Esophagus muscularis mucosa (tissue), 4 donors: ENCODE measurements at regions not wholly inside any gene's neighbourhood (a gene's known extent, or its start where the extent isn't known, plus 50 kb on each side); places are given as distances from the start of the nearest gene placed in this dataset.

Experiments used
- DNase-seq: peaks from one replicate; pipeline ENCODE4 v3.0.0-alpha.2; 2017; ENCODE audit errors: extremely low spot score
- H3K27ac ChIP-seq, 4 donors: fragments of 200-600 bp; sonication (generic); replicated peaks in 1 of 4; 1 replicate in 3 of 4; 2 replicates in 1 of 4; pipeline ENCODE4 v1.5.1; 2016 to 2019; ENCODE audit warnings: mild to moderate bottlenecking in 1 of 4
- H3K27me3 ChIP-seq, 4 donors: fragments of 200-600 bp; sonication (generic); one replicate each; pipeline versions ENCODE4 v1.5.1 to v1.6.0; 2016 to 2019
- H3K36me3 ChIP-seq, 4 donors: fragments of 200-600 bp; sonication (generic); one replicate each; pipeline ENCODE4 v1.5.1; 2016 to 2019
- H3K4me1 ChIP-seq, 4 donors: fragments of 200-600 bp; sonication (generic); one replicate each; pipeline ENCODE4 v1.5.1; 2016 to 2019
- H3K4me3 ChIP-seq, 4 donors: fragments of 200-600 bp; sonication (generic); 1 replicate in 2 of 4; 2 replicates in 2 of 4; pipeline ENCODE4 v1.5.1; 2016 to 2019; ENCODE audit warnings: mild to moderate bottlenecking in 4 of 4, moderate library complexity in 1 of 4
- H3K9me3 ChIP-seq, 4 donors: fragments of 200-600 bp; sonication (generic); 1 replicate in 3 of 4; 2 replicates in 1 of 4; pipeline ENCODE4 v1.5.1; 2016 to 2019
- EP300 ChIP-seq: sonication (generic); formaldehyde crosslinking; IDR thresholded peaks from one replicate; pipeline ENCODE4 v1.6.1; 2017; ENCODE audit warnings: antibody characterized with exemption
- POLR2A ChIP-seq: fragments of 450-650 bp; IDR thresholded peaks from one replicate; pipeline ENCODE4 v1.6.1; 2017; ENCODE audit warnings: antibody characterized with exemption, moderate library complexity, mild to moderate bottlenecking, low read depth
- POLR2AphosphoS5 ChIP-seq, 2 donors: sonication (generic); formaldehyde crosslinking; IDR thresholded peaks; one replicate each; pipeline ENCODE4 v1.6.1; 2017; ENCODE audit warnings: antibody characterized with exemption in 2 of 2
- WGBS: methylation state at CpG from one replicate; pipeline ENCODE4 v1.1.5; 2018; 5-methylcytosine and 5-hydroxymethylcytosine counted together
- intact Hi-C: fragments of 100-400 bp; cut with DNase I; formaldehyde crosslinking; loops from one replicate; pipeline ENCODE4 v1.15.1; 2023
- TF ChIP-seq, protein P1 (sequence below), 3 experiments: fragments of 200-600 bp in 2 of 3; fragments of 450-650 bp in 1 of 3; sonication (generic) in 2 of 3; IDR thresholded peaks; one replicate each; pipeline ENCODE4 v1.5.1; 2017 to 2019; ENCODE audit warnings: antibody characterized with exemption in 3 of 3, mild to moderate bottlenecking in 2 of 3, moderate library complexity in 1 of 3

- TF ChIP-seq POLR2AphosphoS5 (IDR thresholded peaks at IDR 0.05) (no peak), POLR2A (no peak), EP300 (no peak)
- TF ChIP-seq, protein P1, sequence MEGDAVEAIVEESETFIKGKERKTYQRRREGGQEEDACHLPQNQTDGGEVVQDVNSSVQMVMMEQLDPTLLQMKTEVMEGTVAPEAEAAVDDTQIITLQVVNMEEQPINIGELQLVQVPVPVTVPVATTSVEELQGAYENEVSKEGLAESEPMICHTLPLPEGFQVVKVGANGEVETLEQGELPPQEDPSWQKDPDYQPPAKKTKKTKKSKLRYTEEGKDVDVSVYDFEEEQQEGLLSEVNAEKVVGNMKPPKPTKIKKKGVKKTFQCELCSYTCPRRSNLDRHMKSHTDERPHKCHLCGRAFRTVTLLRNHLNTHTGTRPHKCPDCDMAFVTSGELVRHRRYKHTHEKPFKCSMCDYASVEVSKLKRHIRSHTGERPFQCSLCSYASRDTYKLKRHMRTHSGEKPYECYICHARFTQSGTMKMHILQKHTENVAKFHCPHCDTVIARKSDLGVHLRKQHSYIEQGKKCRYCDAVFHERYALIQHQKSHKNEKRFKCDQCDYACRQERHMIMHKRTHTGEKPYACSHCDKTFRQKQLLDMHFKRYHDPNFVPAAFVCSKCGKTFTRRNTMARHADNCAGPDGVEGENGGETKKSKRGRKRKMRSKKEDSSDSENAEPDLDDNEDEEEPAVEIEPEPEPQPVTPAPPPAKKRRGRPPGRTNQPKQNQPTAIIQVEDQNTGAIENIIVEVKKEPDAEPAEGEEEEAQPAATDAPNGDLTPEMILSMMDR (IDR thresholded peaks at IDR 0.05): no peak
- no peak for DNase-seq
- intact Hi-C loops: no loop called here
- WGBS: 97% methylated on average over 2 of the region's 2 CpGs
- Histone ChIP-seq H3K9me3 (peaks cover 0 to 12% (median 2%) of the 10 kb centered on the region in 4 donors), H3K36me3 (no peaks in the 10 kb centered on the region), H3K27ac (no peak overlapping the region), H3K4me1 (no peaks in the 10 kb centered on the region), H3K4me3 (no peak overlapping the region), H3K27me3 (no peaks in the 10 kb centered on the region)
Measured at GRCh38 chr2:57111531-57111930, 927.7 kb downstream of the CCDC85A start.

- no peaks in the 10 kb centered on the region for H3K9me3 ChIP-seq
- H3K27ac ChIP-seq: no peak overlapping the region
- no peaks in the 10 kb centered on the region for H3K27me3 ChIP-seq
- no peak for DNase-seq
- H3K36me3 ChIP-seq: no peaks in the 10 kb centered on the region
- H3K4me3 ChIP-seq: no peak overlapping the region
- intact Hi-C loops: no loop called here
- H3K4me1 ChIP-seq: no peaks in the 10 kb centered on the region
- no peak for TF ChIP-seq POLR2A
Measured at GRCh38 chr2:57119141-57119540, 927.5 kb upstream of the VRK2 start.

DNA sequence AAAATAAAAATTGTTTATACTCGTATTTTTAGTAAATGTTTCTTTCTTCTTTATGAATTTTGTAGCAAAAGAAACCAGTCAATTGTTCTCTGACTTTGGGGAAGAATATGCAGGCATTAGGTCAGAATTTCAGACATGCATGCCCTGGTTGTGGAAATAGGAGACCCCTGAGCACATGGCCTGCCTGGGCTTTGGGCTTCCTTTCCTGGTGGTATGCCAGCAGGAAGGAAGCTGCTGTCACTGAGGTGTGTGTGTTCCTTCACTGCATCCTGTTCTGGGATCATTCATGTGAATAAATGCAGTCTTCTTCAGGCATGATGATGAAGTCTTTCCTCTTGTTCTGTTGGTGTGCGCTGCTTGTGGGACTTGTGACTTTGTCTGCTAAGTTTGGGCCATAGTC, 920.2 kb upstream of the VRK2 start:
- no peaks in the 10 kb centered on the region for H3K4me1 ChIP-seq
- WGBS: 78% methylated on average over 2 of the region's 2 CpGs
- no peak for TF ChIP-seq EP300
- intact Hi-C loops: no loop called here
- H3K27ac ChIP-seq: no peak overlapping the region
- no peaks in the 10 kb centered on the region for H3K36me3 ChIP-seq
- no peaks in the 10 kb centered on the region for H3K9me3 ChIP-seq
- H3K27me3 ChIP-seq: no peaks in the 10 kb centered on the region
- DNase-seq: no peak
- no peak overlapping the region for H3K4me3 ChIP-seq

DNA sequence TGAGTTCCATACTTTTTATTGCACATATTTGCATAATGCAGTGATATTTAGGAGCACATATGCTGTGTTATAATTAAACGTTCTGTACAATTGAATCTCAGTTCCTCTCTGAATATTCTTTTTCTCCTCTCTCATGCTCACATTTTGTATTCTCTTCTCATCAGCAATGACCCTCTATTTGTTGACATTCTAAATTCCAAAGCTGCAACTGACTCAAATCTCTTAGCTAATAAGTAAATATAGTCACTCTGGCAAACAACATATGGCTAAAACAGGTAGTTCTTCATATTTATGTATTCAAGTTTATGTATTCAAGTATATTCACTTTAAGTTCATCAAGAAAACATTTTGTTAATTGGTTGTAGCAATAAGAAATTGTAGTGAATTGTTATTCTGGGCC, 907.4 kb upstream of the VRK2 start:
- H3K9me3 ChIP-seq: no peaks in the 10 kb centered on the region
- WGBS: 73% methylated on average over 1 of the region's 1 CpG
- peaks cover 0 to 7% (median 0%) of the 10 kb centered on the region in 4 donors for H3K4me1 ChIP-seq
- TF ChIP-seq EP300 (no peak), POLR2A (no peak), POLR2AphosphoS5 (IDR thresholded peaks at IDR 0.05) (no peak)
- TF ChIP-seq, protein P1 (IDR thresholded peaks at IDR 0.05): no peak
- no peak overlapping the region for H3K4me3 ChIP-seq
- no peak overlapping the region for H3K27ac ChIP-seq
- intact Hi-C loops: no loop called here
- no peak for DNase-seq
- H3K27me3 ChIP-seq: no peaks in the 10 kb centered on the region
- no peaks in the 10 kb centered on the region for H3K36me3 ChIP-seq

GRCh38 chr2:57141269-57141668, 905.3 kb upstream of the VRK2 start:
- Histone ChIP-seq H3K27me3 (no peaks in the 10 kb centered on the region), H3K27ac (no peak overlapping the region), H3K9me3 (no peaks in the 10 kb centered on the region), H3K4me1 (peaks cover 0 to 7% (median 0%) of the 10 kb centered on the region in 4 donors), H3K36me3 (no peaks in the 10 kb centered on the region), H3K4me3 (no peak overlapping the region)
- DNase-seq: no peak
- intact Hi-C loops: no loop called here
- no peak for TF ChIP-seq EP300
- TF ChIP-seq POLR2AphosphoS5 (IDR thresholded peaks at IDR 0.05): no peak
- TF ChIP-seq POLR2A: no peak
- TF ChIP-seq, protein P1 (IDR thresholded peaks at IDR 0.05): no peak

DNA sequence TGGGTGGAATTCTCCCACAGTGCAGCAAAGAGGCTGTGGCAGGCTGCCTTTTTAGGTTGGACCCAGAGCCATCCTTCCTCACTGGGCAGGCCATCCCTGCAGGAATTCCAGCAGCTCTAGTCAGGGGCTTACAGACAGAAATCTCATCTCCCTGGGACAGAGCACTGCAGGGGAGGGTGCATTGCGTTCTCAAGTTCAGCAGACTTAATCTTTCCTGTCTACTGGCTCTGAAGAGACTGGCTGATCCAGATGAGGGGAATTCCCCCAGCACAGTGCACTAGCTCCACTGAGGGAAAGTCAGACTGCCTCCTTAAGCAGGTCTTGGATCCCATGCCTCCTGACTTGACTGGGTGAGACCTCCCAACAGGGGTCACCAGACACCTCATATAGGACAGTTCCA, 899.7 kb upstream of the VRK2 start:
- Histone ChIP-seq H3K27ac (no peak overlapping the region), H3K4me1 (no peaks in the 10 kb centered on the region), H3K27me3 (no peaks in the 10 kb centered on the region), H3K36me3 (no peaks in the 10 kb centered on the region), H3K4me3 (no peak overlapping the region), H3K9me3 (peaks cover 0 to 30% (median 9%) of the 10 kb centered on the region in 4 donors)
- 100% methylated on average over 1 of the region's 1 CpG for WGBS
- DNase-seq: no peak
- intact Hi-C loops: no loop called here
- no peak for TF ChIP-seq POLR2A
- TF ChIP-seq, protein P1 (IDR thresholded peaks at IDR 0.05): no peak
- TF ChIP-seq EP300: no peak
- TF ChIP-seq POLR2AphosphoS5 (IDR thresholded peaks at IDR 0.05): no peak
